Lung (tissue), 11 donors: ENCODE measurements at regions not wholly inside any gene's neighbourhood (a gene's known extent, or its start where the extent isn't known, plus 50 kb on each side); places are given as distances from the start of the nearest gene placed in this dataset.
A peak's percentile ranks its signal among the peaks of the same experiment; 100 is the strongest.

Experiments
- ATAC-seq: fragments of 200-7000 bp; cut with Tn5 transposase; one replicate; pipeline ENCODE4 v1.9.1; 2020; ENCODE audit warnings: moderate number of reproducible peaks; ENCODE audit not compliant: insufficient read depth, low FRiP score
- DNase-seq, 3 donors: peaks; one replicate each; pipeline ENCODE4 v3.0.0-alpha.2; 2013 to 2017
- H3K27ac ChIP-seq, 2 donors: one replicate each; pipeline ENCODE4 v1.5.1; 2013; ENCODE audit warnings: mild to moderate bottlenecking in 2 of 2, moderate library complexity in 2 of 2, control low read depth in 1 of 2, inconsistent platforms in 1 of 2, low read depth in 1 of 2, low read length in 1 of 2
- H3K27me3 ChIP-seq, 3 donors: one replicate each; pipeline ENCODE4 v1.5.1; 2013; ENCODE audit warnings: low read length in 2 of 3; ENCODE audit not compliant: control insufficient read depth in 3 of 3, insufficient read depth in 3 of 3
- H3K36me3 ChIP-seq, 4 donors: one replicate each; pipeline ENCODE4 v1.5.1; 2013; ENCODE audit warnings: low read length in 4 of 4, mild to moderate bottlenecking in 1 of 4, moderate library complexity in 1 of 4; ENCODE audit not compliant: control insufficient read depth in 4 of 4, insufficient read depth in 4 of 4
- H3K4me1 ChIP-seq, 5 donors: one replicate each; pipeline ENCODE4 v1.5.1; 2013; ENCODE audit warnings: low read length in 5 of 5, mild to moderate bottlenecking in 2 of 5, moderate library complexity in 1 of 5; ENCODE audit not compliant: control insufficient read depth in 5 of 5, insufficient read depth in 5 of 5
- H3K4me3 ChIP-seq: one replicate; pipeline ENCODE4 v1.5.1; 2013; ENCODE audit warnings: mild to moderate bottlenecking, control low read depth, moderate library complexity
- H3K9ac ChIP-seq, 2 donors: one replicate each; pipeline ENCODE4 v1.5.1; 2013; ENCODE audit warnings: low read length in 2 of 2, control low read depth in 1 of 2; ENCODE audit not compliant: insufficient read depth in 1 of 2
- H3K9me3 ChIP-seq, 4 donors: one replicate each; pipeline ENCODE4 v1.5.1; 2013; ENCODE audit warnings: low read length in 3 of 4, mild to moderate bottlenecking in 1 of 4, moderate library complexity in 1 of 4; ENCODE audit not compliant: control insufficient read depth in 4 of 4, insufficient read depth in 3 of 4
- CTCF ChIP-seq: IDR thresholded peaks from 2 replicates; pipeline ENCODE4 v1.5.1; 2012; ENCODE audit warnings: mild to moderate bottlenecking; ENCODE audit errors: control extremely low read depth, extremely low read depth
- WGBS, 2 donors: extraction: QIAGEN DNeasy Blood & Tissue Kit; methylation state at CpG; one replicate each; pipeline ENCODE4 v1.1.7; 2013; 5-methylcytosine and 5-hydroxymethylcytosine counted together
- donor health status: control.
- donor health status: control.
- donor health status: Bipolar disorder and iron deficiency.
- donor health status: healthy.
- donor health status: DM: yes; HTN: yes; CAD: no.

GRCh38 chr9:16193066-16193465 is 640.2 kb downstream of the CCDC171 start:
- H3K27ac ChIP-seq: no peak overlapping the region
- peaks cover 0 to 21% (median 4%) of the 10 kb centered on the region in 5 donors for H3K4me1 ChIP-seq
- H3K27me3 ChIP-seq: no peaks in the 10 kb centered on the region
- no peak for TF ChIP-seq CTCF
- H3K36me3 ChIP-seq: no peaks in the 10 kb centered on the region
- ATAC-seq (no peak), DNase-seq (no peak)
- H3K4me3 ChIP-seq: no peak overlapping the region
- WGBS, 2 donors: 92 to 96% methylated on average over 3 of the region's 3 CpGs
- no peak overlapping the region for H3K9ac ChIP-seq
- peaks cover 0 to 7% (median 0%) of the 10 kb centered on the region in 4 donors for H3K9me3 ChIP-seq

GRCh38 chr9:16196206-16196605 is 643.4 kb downstream of the CCDC171 start:
- WGBS, 2 donors: 75 to 79% methylated on average over 1 of the region's 1 CpG
- Histone ChIP-seq H3K36me3 (no peaks in the 10 kb centered on the region), H3K27ac (no peak overlapping the region), H3K27me3 (no peaks in the 10 kb centered on the region), H3K9ac (no peak overlapping the region), H3K4me1 (peaks cover 0 to 20% (median 4%) of the 10 kb centered on the region in 5 donors), H3K9me3 (no peaks in the 10 kb centered on the region), H3K4me3 (no peak overlapping the region)
- TF ChIP-seq CTCF: no peak
- no peak for DNase-seq
- ATAC-seq: no peak

GRCh38 chr9:16197578-16198370 is 644.9 kb downstream of the CCDC171 start:
- 85 to 87% methylated on average over 20 of the region's 20 CpGs for WGBS, 2 donors
- no peaks in the 10 kb centered on the region for H3K27me3 ChIP-seq
- no peak for ATAC-seq
- H3K4me3 ChIP-seq: no peak overlapping the region
- H3K36me3 ChIP-seq: no peaks in the 10 kb centered on the region
- peak in 2 of 3 donors; percentile 43 to 56 for DNase-seq
- H3K9me3 ChIP-seq: no peaks in the 10 kb centered on the region
- peaks cover 0 to 9% (median 3%) of the 10 kb centered on the region in 5 donors for H3K4me1 ChIP-seq
- no peak for TF ChIP-seq CTCF
- H3K27ac ChIP-seq: no peak overlapping the region
- no peak overlapping the region for H3K9ac ChIP-seq

GRCh38 chr9:16198996-16199395 is 646.2 kb downstream of the CCDC171 start:
- no peaks in the 10 kb centered on the region for H3K36me3 ChIP-seq
- no peak for TF ChIP-seq CTCF
- no peaks in the 10 kb centered on the region for H3K9me3 ChIP-seq
- no peak overlapping the region for H3K9ac ChIP-seq
- H3K4me1 ChIP-seq: peaks cover 0 to 16% (median 4%) of the 10 kb centered on the region in 5 donors
- no peak for DNase-seq
- no peak for ATAC-seq
- no peaks in the 10 kb centered on the region for H3K27me3 ChIP-seq
- no peak overlapping the region for H3K27ac ChIP-seq
- no peak overlapping the region for H3K4me3 ChIP-seq
- WGBS, 2 donors: 86 to 88% methylated on average over 6 of the region's 6 CpGs
